Thyroid gland (tissue), 4 donors: ENCODE measurements at regions not wholly inside any gene's neighbourhood (a gene's known extent, or its start where the extent isn't known, plus 50 kb on each side); places are given as distances from the start of the nearest gene placed in this dataset.

ENCODE experiments used
- DNase-seq, 2 donors: peaks; one replicate each; pipeline ENCODE4 v3.0.0-alpha.2; 2019
- H3K27ac ChIP-seq, 3 donors: fragments of 200-600 bp; sonication (generic); 1 replicate in 2 of 3; 2 replicates in 1 of 3; pipeline ENCODE4 v1.5.1; 2016 to 2019; ENCODE audit warnings: mild to moderate bottlenecking in 1 of 3, moderate library complexity in 1 of 3
- H3K27me3 ChIP-seq: fragments of 200-600 bp; sonication (generic); one replicate; pipeline ENCODE4 v1.5.1; 2019
- H3K36me3 ChIP-seq, 2 donors: fragments of 200-600 bp; sonication (generic); one replicate each; pipeline ENCODE4 v1.5.1; 2016 to 2019
- H3K4me1 ChIP-seq, 2 donors: fragments of 200-600 bp; sonication (generic); one replicate each; pipeline ENCODE4 v1.5.1; 2017 to 2019
- H3K4me3 ChIP-seq, 3 donors: fragments of 200-600 bp; sonication (generic); replicated peaks in 1 of 3; 1 replicate in 2 of 3; 2 replicates in 1 of 3; pipeline ENCODE4 v1.5.1; 2016; ENCODE audit warnings: mild to moderate bottlenecking in 1 of 3
- H3K9me3 ChIP-seq: fragments of 200-600 bp; sonication (generic); one replicate; pipeline ENCODE4 v1.5.1; 2017
- POLR2A ChIP-seq, 2 donors: fragments of 450-650 bp; IDR thresholded peaks; one replicate each; pipeline ENCODE4 v1.6.1; 2017; ENCODE audit warnings: antibody characterized with exemption in 2 of 2, mild to moderate bottlenecking in 2 of 2, moderate library complexity in 1 of 2
- WGBS, 2 donors: methylation state at CpG; one replicate each; pipeline ENCODE4 v1.1.5; 2017; 5-methylcytosine and 5-hydroxymethylcytosine counted together
- intact Hi-C: fragments of 100-400 bp; cut with DNase I; formaldehyde crosslinking; loops from one replicate; pipeline ENCODE4 v1.15.1; 2023
- TF ChIP-seq, protein P1 (sequence below), 6 experiments: fragments of 200-600 bp in 3 of 6; fragments of 450-650 bp in 3 of 6; sonication (generic) in 3 of 6; IDR thresholded peaks; one replicate each; pipeline ENCODE4 v1.5.1; 2016 to 2019; ENCODE audit warnings: antibody characterized with exemption in 6 of 6, mild to moderate bottlenecking in 2 of 6, inconsistent platforms in 1 of 6, moderate library complexity in 1 of 6

DNA sequence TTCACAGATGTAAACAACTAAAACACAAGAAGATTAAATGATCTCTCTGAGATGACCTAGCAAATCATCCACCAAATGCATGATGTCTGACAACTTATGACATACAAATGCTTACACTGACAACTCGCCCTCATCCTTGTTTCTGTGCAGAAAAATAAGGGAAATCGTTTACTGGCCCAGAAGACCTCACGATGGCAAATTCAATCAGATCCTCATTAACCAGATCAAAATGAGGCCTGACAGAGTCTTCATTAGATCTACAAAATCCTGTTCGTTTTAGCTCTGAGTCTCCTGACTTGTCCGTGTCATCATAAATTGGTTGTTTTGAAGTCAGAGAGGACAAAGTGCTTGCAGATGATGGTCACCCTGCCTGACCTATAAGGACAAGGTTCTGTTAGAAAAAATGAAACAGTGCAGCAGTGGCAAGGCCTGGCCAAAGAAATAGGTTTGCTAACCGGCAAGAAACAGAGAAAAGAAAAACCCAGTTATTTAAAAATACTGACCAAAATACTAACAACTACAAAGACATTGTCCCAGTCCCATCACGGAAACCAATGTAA, 109.5 kb downstream of the BTG1 start:
- TF ChIP-seq, protein P1, sequence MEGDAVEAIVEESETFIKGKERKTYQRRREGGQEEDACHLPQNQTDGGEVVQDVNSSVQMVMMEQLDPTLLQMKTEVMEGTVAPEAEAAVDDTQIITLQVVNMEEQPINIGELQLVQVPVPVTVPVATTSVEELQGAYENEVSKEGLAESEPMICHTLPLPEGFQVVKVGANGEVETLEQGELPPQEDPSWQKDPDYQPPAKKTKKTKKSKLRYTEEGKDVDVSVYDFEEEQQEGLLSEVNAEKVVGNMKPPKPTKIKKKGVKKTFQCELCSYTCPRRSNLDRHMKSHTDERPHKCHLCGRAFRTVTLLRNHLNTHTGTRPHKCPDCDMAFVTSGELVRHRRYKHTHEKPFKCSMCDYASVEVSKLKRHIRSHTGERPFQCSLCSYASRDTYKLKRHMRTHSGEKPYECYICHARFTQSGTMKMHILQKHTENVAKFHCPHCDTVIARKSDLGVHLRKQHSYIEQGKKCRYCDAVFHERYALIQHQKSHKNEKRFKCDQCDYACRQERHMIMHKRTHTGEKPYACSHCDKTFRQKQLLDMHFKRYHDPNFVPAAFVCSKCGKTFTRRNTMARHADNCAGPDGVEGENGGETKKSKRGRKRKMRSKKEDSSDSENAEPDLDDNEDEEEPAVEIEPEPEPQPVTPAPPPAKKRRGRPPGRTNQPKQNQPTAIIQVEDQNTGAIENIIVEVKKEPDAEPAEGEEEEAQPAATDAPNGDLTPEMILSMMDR (IDR thresholded peaks at IDR 0.05): no peak
- TF ChIP-seq POLR2A (IDR thresholded peaks at IDR 0.05): no peak
- H3K36me3 ChIP-seq: no peaks in the 10 kb centered on the region
- H3K27ac ChIP-seq: no peak overlapping the region
- no peak overlapping the region for H3K4me3 ChIP-seq
- no peaks in the 10 kb centered on the region for H3K9me3 ChIP-seq
- peaks cover 0 to 9% of the 10 kb centered on the region in 2 donors for H3K4me1 ChIP-seq
- H3K27me3 ChIP-seq: no peaks in the 10 kb centered on the region
- intact Hi-C loops: no loop called here
- DNase-seq: no peak
- 94 to 97% methylated on average over 7 of the region's 7 CpGs for WGBS, 2 donors

DNA sequence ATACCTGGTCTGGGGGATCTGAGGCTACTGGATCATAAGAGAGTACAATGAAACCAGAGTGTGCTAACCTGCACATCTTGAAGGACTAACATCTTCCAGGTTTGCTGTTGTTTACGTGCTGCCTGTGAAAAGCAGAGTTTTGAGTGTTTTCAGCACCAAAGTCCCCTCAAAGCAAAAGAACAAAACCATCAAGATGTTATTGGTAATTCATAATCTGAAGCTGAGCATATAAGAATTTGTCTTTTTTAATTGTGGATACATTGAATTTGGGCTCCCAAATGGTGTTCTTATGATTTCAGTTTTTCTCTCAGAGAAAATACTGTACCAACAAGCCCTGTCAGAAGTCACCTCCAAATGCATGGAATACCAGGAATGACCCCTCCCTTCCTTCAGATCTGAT, 110.2 kb downstream of the BTG1 start:
- Histone ChIP-seq H3K4me3 (peak overlapping the region in 1 of 3 donors; percentile 9), H3K36me3 (no peaks in the 10 kb centered on the region), H3K9me3 (no peaks in the 10 kb centered on the region), H3K27ac (peak overlapping the region in 1 of 3 donors; percentile 12), H3K27me3 (no peaks in the 10 kb centered on the region), H3K4me1 (peaks cover 0 to 9% of the 10 kb centered on the region in 2 donors)
- no peak for DNase-seq
- TF ChIP-seq, protein P1 (IDR thresholded peaks at IDR 0.05): no peak
- intact Hi-C loops: no loop called here
- WGBS, 2 donors: 85 to 96% methylated on average over 1 of the region's 1 CpG

DNA sequence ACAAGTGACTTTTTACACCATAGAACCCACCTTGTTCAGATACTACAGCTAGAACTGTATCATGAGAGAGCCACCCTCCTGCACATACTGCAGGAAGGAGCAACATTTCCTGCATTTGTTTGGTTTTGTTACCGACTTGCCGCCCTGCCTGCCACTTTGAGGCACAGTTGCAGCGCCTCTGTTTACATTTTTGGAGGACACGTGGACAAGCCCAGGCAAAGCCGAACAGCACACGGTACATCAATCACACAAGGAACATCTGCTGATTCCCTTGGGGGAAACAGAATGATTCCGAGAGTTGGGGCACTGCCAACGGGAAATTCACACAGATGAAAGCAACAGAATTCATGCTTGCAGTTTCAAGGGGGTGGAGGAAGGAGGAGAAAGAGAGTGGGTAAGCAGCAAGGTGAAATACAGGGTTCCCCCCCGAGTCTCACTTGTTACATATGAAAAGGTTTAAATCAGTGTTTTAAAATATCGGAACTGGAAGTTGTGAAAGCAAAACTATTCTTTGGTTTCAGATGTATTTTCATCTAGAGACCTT, 110.7 kb downstream of the BTG1 start:
- H3K27ac ChIP-seq: peak overlapping the region in 1 of 3 donors; percentile 12
- H3K36me3 ChIP-seq: no peaks in the 10 kb centered on the region
- no peaks in the 10 kb centered on the region for H3K9me3 ChIP-seq
- peak; percentile 15 to 42 for DNase-seq
- WGBS, 2 donors: 6 to 11% methylated on average over 10 of the region's 10 CpGs
- H3K27me3 ChIP-seq: no peaks in the 10 kb centered on the region
- TF ChIP-seq, protein P1 (IDR thresholded peaks at IDR 0.05): no peak
- TF ChIP-seq POLR2A (IDR thresholded peaks at IDR 0.05): peak in 1 of 2 donors; percentile 18
- peak overlapping the region in 1 of 3 donors; percentile 9 for H3K4me3 ChIP-seq
- H3K4me1 ChIP-seq: peaks cover 0 to 9% of the 10 kb centered on the region in 2 donors
- intact Hi-C loops: no loop called here

DNA sequence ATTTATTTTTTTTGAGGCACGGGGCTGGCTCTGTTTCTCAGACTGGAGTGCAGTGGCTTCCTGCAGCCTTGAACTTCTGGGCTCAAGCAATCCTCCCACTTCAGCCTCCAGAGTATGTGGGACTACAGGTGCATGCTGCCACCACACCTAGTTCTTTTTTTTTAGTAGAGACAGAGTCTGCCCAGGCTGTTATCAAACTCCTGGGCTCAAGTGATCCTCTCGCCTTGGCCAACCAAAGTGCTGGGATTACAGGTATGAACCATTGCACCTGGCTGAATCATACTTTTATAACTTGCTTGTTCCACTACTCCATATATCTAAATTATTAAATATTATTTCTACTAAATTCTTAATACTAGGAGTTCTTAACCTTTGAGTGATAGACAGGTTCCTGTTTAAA, 111.6 kb downstream of the BTG1 start:
- Histone ChIP-seq H3K27ac (no peak overlapping the region), H3K36me3 (no peaks in the 10 kb centered on the region), H3K4me3 (no peak overlapping the region), H3K4me1 (peaks cover 0 to 9% of the 10 kb centered on the region in 2 donors), H3K27me3 (no peaks in the 10 kb centered on the region), H3K9me3 (no peaks in the 10 kb centered on the region)
- intact Hi-C loops: no loop called here
- no peak for DNase-seq
- TF ChIP-seq, protein P1 (IDR thresholded peaks at IDR 0.05): no peak
- TF ChIP-seq POLR2A (IDR thresholded peaks at IDR 0.05): no peak
- 85 to 89% methylated on average over 2 of the region's 2 CpGs for WGBS, 2 donors

DNA sequence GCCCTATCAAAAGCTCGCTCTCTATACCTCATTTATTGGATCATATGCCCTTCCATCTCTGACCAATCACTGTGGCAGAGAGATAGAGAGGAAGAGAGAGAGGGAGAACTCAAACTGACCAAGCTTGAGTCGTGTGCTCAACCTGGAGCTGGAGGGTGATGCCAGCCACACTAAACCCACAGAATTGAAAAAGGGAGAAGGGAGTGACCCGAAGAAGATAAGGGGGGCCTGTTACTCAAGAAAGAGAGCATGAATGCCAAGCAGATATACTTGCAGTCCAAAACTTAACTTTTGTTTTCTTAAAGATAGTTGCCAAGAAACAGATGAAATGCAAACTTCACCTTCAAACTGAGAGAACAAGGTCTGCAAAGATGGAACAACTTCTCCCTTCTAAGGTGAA, 112.7 kb downstream of the BTG1 start:
- TF ChIP-seq POLR2A (IDR thresholded peaks at IDR 0.05): no peak
- TF ChIP-seq, protein P1 (IDR thresholded peaks at IDR 0.05): no peak
- Histone ChIP-seq H3K9me3 (no peaks in the 10 kb centered on the region), H3K27ac (no peak overlapping the region), H3K36me3 (no peaks in the 10 kb centered on the region), H3K4me1 (peaks cover 0 to 9% of the 10 kb centered on the region in 2 donors), H3K4me3 (no peak overlapping the region), H3K27me3 (no peaks in the 10 kb centered on the region)
- WGBS, 2 donors: 93 to 94% methylated on average over 3 of the region's 3 CpGs
- intact Hi-C loops: no loop called here
- no peak for DNase-seq
